Neural progenitor cell (in vitro differentiated cells): ENCODE measurements at regions not wholly inside any gene's neighbourhood (a gene's known extent, or its start where the extent isn't known, plus 50 kb on each side); places are given as distances from the start of the nearest gene placed in this dataset.

Source experiments
- DNase-seq: peaks from one replicate; pipeline ENCODE4 v3.0.0-alpha.2; 2016; ENCODE audit warnings: low spot score
- H2AFZ ChIP-seq: fragments of 200-600 bp; sonication (generic); replicated peaks from 2 replicates; pipeline ENCODE4 v1.6.1; 2016; ENCODE audit warnings: antibody characterized with exemption
- H3F3A ChIP-seq: fragments of 200-600 bp; sonication (generic); 2 replicates; pipeline ENCODE4 v1.6.1; 2016; ENCODE audit warnings: antibody characterized with exemption, low read depth
- H3K27ac ChIP-seq: fragments of 200-600 bp; sonication (generic); 2 replicates; pipeline ENCODE4 v1.5.1; 2016; ENCODE audit warnings: mild to moderate bottlenecking
- H3K27me3 ChIP-seq: fragments of 200-600 bp; sonication (generic); 2 replicates; pipeline ENCODE4 v1.6.1; 2016; ENCODE audit warnings: mild to moderate bottlenecking, moderate library complexity
- H3K36me3 ChIP-seq: fragments of 200-600 bp; sonication (generic); 2 replicates; pipeline ENCODE4 v1.5.1; 2016
- H3K4me1 ChIP-seq: fragments of 200-600 bp; sonication (generic); 2 replicates; pipeline ENCODE4 v1.6.1; 2016; ENCODE audit warnings: mixed run types
- H3K4me2 ChIP-seq: fragments of 200-600 bp; sonication (generic); 2 replicates; pipeline ENCODE4 v1.6.1; 2016
- H3K4me3 ChIP-seq: fragments of 200-600 bp; sonication (generic); 2 replicates; pipeline ENCODE4 v1.5.1; 2016
- H3K79me2 ChIP-seq: fragments of 200-600 bp; sonication (generic); 2 replicates; pipeline ENCODE4 v1.6.1; 2016; ENCODE audit warnings: low read depth
- H3K9ac ChIP-seq: fragments of 200-600 bp; sonication (generic); 2 replicates; pipeline ENCODE4 v1.6.1; 2016
- H3K9me3 ChIP-seq: fragments of 200-600 bp; sonication (generic); 2 replicates; pipeline ENCODE4 v1.5.1; 2016; ENCODE audit warnings: low read depth
- H4K20me1 ChIP-seq: fragments of 200-600 bp; sonication (generic); 2 replicates; pipeline ENCODE4 v1.6.1; 2016; ENCODE audit warnings: low read depth
- H3K27ac Mint-ChIP-seq: 3 replicates; pipeline ENCODE4 v1.8.0; 2021; ENCODE audit warnings: mixed read lengths
- H3K27me3 Mint-ChIP-seq: 2 replicates; pipeline ENCODE4 v1.8.0; 2022; ENCODE audit warnings: low read depth, mild to moderate bottlenecking, inconsistent platforms, moderate library complexity, mixed read lengths; ENCODE audit not compliant: insufficient read depth
- H3K36me3 Mint-ChIP-seq: 3 replicates; pipeline ENCODE4 v1.8.0; 2021; ENCODE audit warnings: mixed read lengths
- H3K4me1 Mint-ChIP-seq: 3 replicates; pipeline ENCODE4 v1.8.0; 2021; ENCODE audit warnings: mixed read lengths
- H3K4me3 Mint-ChIP-seq: 3 replicates; pipeline ENCODE4 v1.8.0; 2021; ENCODE audit warnings: mild to moderate bottlenecking, moderate library complexity, mixed read lengths
- H3K9me3 Mint-ChIP-seq: 3 replicates; pipeline ENCODE4 v1.8.0; 2020; ENCODE audit warnings: mixed read lengths
- CTCF ChIP-seq: fragments of 200-600 bp; sonication (generic); IDR thresholded peaks from 2 replicates; pipeline ENCODE4 v1.5.1; 2017; ENCODE audit warnings: antibody characterized with exemption, mild to moderate bottlenecking
- EZH2 ChIP-seq: fragments of 200-600 bp; sonication (generic); IDR thresholded peaks from 2 replicates; pipeline ENCODE4 v1.6.1; 2017; ENCODE audit warnings: antibody characterized with exemption, mild to moderate bottlenecking, moderate library complexity
- EZH2phosphoT487 ChIP-seq: fragments of 200-600 bp; sonication (generic); IDR thresholded peaks from 2 replicates; pipeline ENCODE4 v1.6.1; 2017; ENCODE audit warnings: antibody characterized with exemption

DNA sequence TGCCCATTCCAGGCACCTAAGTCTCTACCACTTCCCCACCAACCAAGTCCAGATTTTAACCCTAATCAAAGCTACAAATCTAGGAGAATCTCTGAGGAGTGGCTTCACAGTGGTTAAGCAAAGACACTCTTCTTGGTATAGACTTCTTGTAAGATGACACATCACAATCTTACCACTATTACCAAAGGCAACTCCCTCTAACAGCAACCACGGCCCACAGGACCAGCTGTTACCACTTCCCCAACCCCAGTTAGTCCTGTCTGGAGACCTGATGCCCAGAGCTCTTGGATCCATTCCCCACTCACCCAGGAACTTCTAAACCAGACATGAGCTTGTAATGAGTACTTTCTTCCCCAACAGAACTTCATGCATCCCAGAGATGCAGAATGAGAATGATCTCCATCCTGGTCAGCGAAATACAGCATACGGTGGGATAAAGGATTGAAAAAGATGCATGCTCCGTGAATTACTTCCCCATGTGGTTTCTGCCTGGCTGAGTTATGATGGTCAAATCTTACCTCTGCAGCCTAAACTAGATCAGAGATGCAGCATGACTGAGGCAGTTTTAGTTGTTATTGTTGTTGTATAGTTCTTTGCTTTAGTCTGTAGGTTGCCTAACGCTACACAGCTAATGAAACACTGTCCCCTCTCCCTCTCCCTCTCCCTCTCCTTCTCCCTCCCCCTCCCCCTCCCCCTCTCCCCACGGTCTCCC is 87.7 kb upstream of the FOXN3 start:
- Mint-ChIP-seq H3K36me3 (peaks cover 2% of the 10 kb centered on the region), H3K27ac (no peak overlapping the region), H3K4me1 (peaks cover 10% of the 10 kb centered on the region), H3K4me3 (no peak overlapping the region), H3K27me3 (peaks cover 2% of the 10 kb centered on the region), H3K9me3 (peaks cover 9% of the 10 kb centered on the region)
- H3K4me2 ChIP-seq = no peak overlapping the region
- H3K9me3 ChIP-seq = no peaks in the 10 kb centered on the region
- no peaks in the 10 kb centered on the region for H3K27me3 ChIP-seq
- no peaks in the 10 kb centered on the region for H4K20me1 ChIP-seq
- no peak overlapping the region for H2AFZ ChIP-seq
- no peaks in the 10 kb centered on the region for H3K79me2 ChIP-seq
- no peaks in the 10 kb centered on the region for H3K4me1 ChIP-seq
- H3K4me3 ChIP-seq = no peak overlapping the region
- H3K27ac ChIP-seq = no peak overlapping the region
- TF ChIP-seq EZH2phosphoT487 (no peak), CTCF (no peak), EZH2 (no peak)
- H3K9ac ChIP-seq = no peak overlapping the region
- no peak for DNase-seq
- H3K36me3 ChIP-seq = no peaks in the 10 kb centered on the region
- no peaks in the 10 kb centered on the region for H3F3A ChIP-seq

DNA sequence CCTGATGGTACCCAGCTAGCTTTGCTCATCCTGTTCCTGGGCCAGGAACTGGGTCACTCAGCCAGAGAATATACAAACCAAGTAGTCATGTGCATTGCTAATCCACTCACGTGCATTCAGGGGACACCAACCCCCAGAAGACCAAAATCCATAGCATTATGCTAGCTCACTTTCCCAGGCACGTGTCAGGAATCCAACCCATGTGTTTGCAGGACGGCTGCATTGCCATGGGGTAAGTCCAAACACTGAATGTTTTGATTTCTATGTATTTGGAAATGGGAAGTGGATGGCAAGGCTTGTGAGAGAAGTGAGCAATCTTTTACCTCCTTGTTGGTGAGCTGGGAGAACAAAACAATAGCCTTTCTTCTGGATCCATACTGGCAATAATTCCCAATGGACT is 87.1 kb upstream of the FOXN3 start:
- DNase-seq = no peak
- H3K27ac Mint-ChIP-seq = no peak overlapping the region
- H3K4me3 ChIP-seq = no peak overlapping the region
- TF ChIP-seq EZH2 = no peak
- TF ChIP-seq CTCF = no peak
- no peak for TF ChIP-seq EZH2phosphoT487
- peaks cover 2% of the 10 kb centered on the region for H3K27me3 Mint-ChIP-seq
- no peaks in the 10 kb centered on the region for H3K36me3 ChIP-seq
- no peaks in the 10 kb centered on the region for H3K79me2 ChIP-seq
- no peaks in the 10 kb centered on the region for H3K27me3 ChIP-seq
- no peaks in the 10 kb centered on the region for H4K20me1 ChIP-seq
- no peaks in the 10 kb centered on the region for H3F3A ChIP-seq
- H3K4me1 ChIP-seq = no peaks in the 10 kb centered on the region
- H3K9me3 Mint-ChIP-seq = peaks cover 9% of the 10 kb centered on the region
- no peak overlapping the region for H2AFZ ChIP-seq
- H3K9ac ChIP-seq = no peak overlapping the region
- H3K4me3 Mint-ChIP-seq = no peak overlapping the region
- no peak overlapping the region for H3K4me2 ChIP-seq
- H3K9me3 ChIP-seq = no peaks in the 10 kb centered on the region
- peaks cover 2% of the 10 kb centered on the region for H3K36me3 Mint-ChIP-seq
- H3K4me1 Mint-ChIP-seq = peaks cover 10% of the 10 kb centered on the region
- no peak overlapping the region for H3K27ac ChIP-seq

DNA sequence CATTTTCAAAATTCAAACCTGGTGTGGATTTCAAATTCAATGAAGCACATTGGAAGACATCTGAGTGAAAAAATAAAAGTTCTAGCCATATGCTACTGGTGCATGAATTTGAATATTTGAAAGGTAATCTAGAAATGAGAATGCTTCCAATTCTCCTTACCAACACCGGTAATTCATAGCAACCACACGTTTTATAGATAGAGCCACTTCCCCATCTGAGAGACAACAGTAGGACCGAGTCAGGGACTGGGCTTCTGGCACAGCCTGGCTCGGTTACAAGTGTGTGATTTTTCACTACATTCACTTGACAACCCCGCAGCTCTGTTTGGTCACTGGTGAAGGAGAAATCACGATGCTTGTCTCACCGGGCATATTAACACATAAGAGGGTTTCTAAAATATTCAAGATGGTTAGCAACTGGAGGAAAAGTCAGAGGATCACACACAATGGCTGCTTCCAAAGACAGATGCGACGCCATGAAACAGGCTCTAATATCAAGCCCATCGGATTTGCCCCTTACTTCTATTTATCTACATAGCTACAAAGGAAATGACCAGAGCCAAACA is 86.5 kb upstream of the FOXN3 start:
- Histone ChIP-seq H3K9me3 (no peaks in the 10 kb centered on the region), H3K79me2 (no peaks in the 10 kb centered on the region), H3K4me1 (no peaks in the 10 kb centered on the region), H2AFZ (no peak overlapping the region), H3K9ac (no peak overlapping the region), H3K27me3 (no peaks in the 10 kb centered on the region), H3K27ac (no peak overlapping the region), H3K36me3 (no peaks in the 10 kb centered on the region), H4K20me1 (no peaks in the 10 kb centered on the region), H3K4me2 (no peak overlapping the region), H3F3A (no peaks in the 10 kb centered on the region), H3K4me3 (no peak overlapping the region)
- Mint-ChIP-seq H3K27me3 (peaks cover 2% of the 10 kb centered on the region), H3K36me3 (peaks cover 2% of the 10 kb centered on the region), H3K4me3 (no peak overlapping the region), H3K4me1 (peaks cover 14% of the 10 kb centered on the region), H3K27ac (no peak overlapping the region), H3K9me3 (peaks cover 9% of the 10 kb centered on the region)
- no peak for DNase-seq
- TF ChIP-seq CTCF (no peak), EZH2phosphoT487 (no peak), EZH2 (no peak)
